HepG2 (cell line): ENCODE measurements at regions not wholly inside any gene's neighbourhood (a gene's known extent, or its start where the extent isn't known, plus 50 kb on each side); places are given as distances from the start of the nearest gene placed in this dataset.

Experiments
- ATAC-seq: fragments of 200-7000 bp; cut with Tn5 transposase; 3 replicates; pipeline ENCODE4 v1.9.1; 2020; ENCODE audit warnings: mild to moderate bottlenecking, moderate library complexity
- BruUV-seq: library from RNA; stranded (reverse); fragments of 400-500 nt; replicated peaks from 2 replicates; lab custom pipeline; 2021; lab: Mats Ljungman, UMichigan
- CTCF ChIA-PET: fragments of 300-600 bp; formaldehyde crosslinking; extraction: SDS; loops from one replicate; lab custom pipeline; 2021; ENCODE audit warnings: low total read pairs, inconsistent platforms, low intra/inter-chr PET ratio; lab: Yijun Ruan, JAX
- POLR2A ChIA-PET: fragments of 350-600 bp; sonication (Branson Sonifier 250); formaldehyde crosslinking; loops from one replicate; lab custom pipeline; 2020; ENCODE audit warnings: antibody characterized with exemption, inconsistent platforms; lab: Yijun Ruan, JAX
- DNase-seq: peaks from one replicate; pipeline ENCODE4 v3.0.0-alpha.2; 2015; ENCODE audit warnings: low spot score
- FAIRE-seq: peaks from 3 replicates; lab custom pipeline; 2011; peaks lifted over from hg19 to GRCh38; lab: Jason Lieb, UNC
- H2AFZ ChIP-seq: one replicate; pipeline ENCODE4 v1.6.1; 2011; ENCODE audit warnings: low read length, inconsistent platforms
- H3K27ac ChIP-seq: fragments of 300-600 bp; 3 replicates; pipeline ENCODE4 v1.8.0; 2011; ENCODE audit warnings: mixed run types, mild to moderate bottlenecking, mixed read lengths, low read length, inconsistent platforms; ENCODE audit not compliant: insufficient read depth; ENCODE audit errors: extremely low read length
- H3K27me3 ChIP-seq, 2 experiments: fragments of 200-600 bp in 1 of 2; 2 replicates in 1 of 2; 3 replicates in 1 of 2; pipeline versions ENCODE4 v1.6.0 to v1.8.0; 2011; ENCODE audit warnings: low read length in 2 of 2, mild to moderate bottlenecking in 2 of 2, moderate library complexity in 2 of 2, inconsistent platforms in 1 of 2; ENCODE audit not compliant: insufficient read depth in 2 of 2, control insufficient read depth in 1 of 2
- H3K36me3 ChIP-seq, 2 experiments: fragments of 200-600 bp in 1 of 2; replicated peaks in 1 of 2; 2 replicates in 1 of 2; 3 replicates in 1 of 2; pipeline versions ENCODE4 v1.5.1 to v1.8.0; 2011; ENCODE audit warnings: low read length in 2 of 2, inconsistent platforms in 1 of 2; ENCODE audit not compliant: insufficient read depth in 2 of 2, control insufficient read depth in 1 of 2
- H3K4me1 ChIP-seq: 2 replicates; pipeline ENCODE4 v1.5.1; 2012; ENCODE audit warnings: low read length, inconsistent platforms; ENCODE audit not compliant: insufficient read depth
- H3K4me2 ChIP-seq: 2 replicates; pipeline ENCODE4 v1.6.0; 2011; ENCODE audit warnings: low read depth, low read length, inconsistent platforms
- H3K4me3 ChIP-seq, 3 experiments: fragments of 200-600 bp in 1 of 3; sonication (generic), shearing (Covaris generic) in 1 of 3; replicated peaks in 1 of 3; 2 replicates each; pipeline ENCODE4 v1.5.1; 2011 to 2016; ENCODE audit warnings: low read length in 3 of 3, inconsistent platforms in 2 of 3, low read depth in 2 of 3, mild to moderate bottlenecking in 2 of 3, control low read depth in 1 of 3, mixed read lengths in 1 of 3; ENCODE audit not compliant: insufficient read depth in 1 of 3
- H3K79me2 ChIP-seq: one replicate; pipeline ENCODE4 v1.6.1; 2011; ENCODE audit warnings: low read length, inconsistent platforms; ENCODE audit not compliant: insufficient read depth
- H3K9ac ChIP-seq: 2 replicates; pipeline ENCODE4 v1.6.0; 2011; ENCODE audit warnings: mild to moderate bottlenecking, low read depth, low read length, inconsistent platforms; ENCODE audit not compliant: insufficient read depth
- H3K9me3 ChIP-seq: 2 replicates; pipeline ENCODE4 v1.5.1; 2012; ENCODE audit warnings: mild to moderate bottlenecking, low read length
- H4K20me1 ChIP-seq: 2 replicates; pipeline ENCODE4 v1.6.0; 2011; ENCODE audit warnings: inconsistent platforms, mild to moderate bottlenecking, low read length, moderate library complexity; ENCODE audit not compliant: insufficient read depth
- EHMT2 ChIP-seq: fragments of 200-600 bp; sonication (generic); IDR thresholded peaks from 2 replicates; pipeline ENCODE4 v1.7.0; 2017; ENCODE audit warnings: antibody characterized with exemption, low read depth, low read length, borderline replicate concordance
- MNT ChIP-seq: fragments of 450-650 bp; IDR thresholded peaks from 2 replicates; pipeline ENCODE4 v1.6.1; 2016
- ZBTB49 ChIP-seq: sonication (generic); formaldehyde crosslinking; IDR thresholded peaks from 2 replicates; pipeline ENCODE4 v1.4.0; 2020; ENCODE audit warnings: missing genetic modification reagents, borderline replicate concordance
- ZSCAN25 ChIP-seq: sonication (generic); formaldehyde crosslinking; IDR thresholded peaks from 2 replicates; pipeline ENCODE4 v1.8.0; 2022; ENCODE audit warnings: mild to moderate bottlenecking, missing genetic modification reagents
- WGBS: methylation state at CpG from one replicate; pipeline ENCODE4 v1.1.6; 2017; ENCODE audit warnings: low lambda C conversion rate; 5-methylcytosine and 5-hydroxymethylcytosine counted together
- in situ Hi-C: cut with HindIII; loops from 2 replicates; pipeline ENCODE4 v1.10.0; 2017; ENCODE audit warnings: low pct_unique_long_range_greater_than_20kb; ENCODE audit not compliant: extremely low pct_ligation_motif_present
- intact Hi-C: fragments of 100-400 bp; cut with micrococcal nuclease; formaldehyde crosslinking; loops from one replicate; pipeline ENCODE4 v1.10.0; 2022; ENCODE audit not compliant: unreplicated experiment
- TF ChIP-seq, protein P1 (sequence below): sonication (generic); formaldehyde crosslinking; IDR thresholded peaks from 2 replicates; pipeline ENCODE4 v1.4.0; 2020; ENCODE audit warnings: missing genetic modification reagents
- TF ChIP-seq, protein P2 (sequence below): sonication (generic); formaldehyde crosslinking; IDR thresholded peaks from 2 replicates; pipeline ENCODE4 v1.5.0; 2020; ENCODE audit warnings: missing genetic modification reagents

GRCh38 chr11:29017941-29018340, 909.8 kb downstream of the METTL15 start (continued):
- TF ChIP-seq ZBTB49 (CRISPR knock-in tag): no peak

DNA sequence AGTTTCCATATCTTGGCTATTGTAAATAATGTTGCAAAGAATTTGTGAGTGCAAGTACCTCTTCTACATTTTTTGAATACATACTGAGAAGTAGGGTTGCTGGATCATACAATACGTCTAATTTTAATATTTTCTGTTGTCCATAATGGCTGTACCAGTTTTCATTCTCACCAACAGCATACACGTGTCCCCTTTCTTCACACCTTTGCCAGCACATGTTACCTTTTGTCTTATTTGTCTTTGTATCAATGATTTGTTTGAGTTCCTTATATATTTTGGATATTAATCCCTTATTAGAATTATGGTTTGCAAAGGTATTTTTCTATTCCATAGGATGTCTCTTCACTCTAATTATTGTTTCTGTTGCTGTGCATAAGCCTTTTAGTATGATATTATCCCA, 904.3 kb downstream of the METTL15 start:
- ChIA-PET CTCF (no interaction called here), POLR2A (no interaction called here)
- H2AFZ ChIP-seq: no peak overlapping the region
- H3K4me3 ChIP-seq: no peak overlapping the region
- no peaks in the 10 kb centered on the region for H3K36me3 ChIP-seq
- ATAC-seq (no peak), DNase-seq (no peak), FAIRE-seq (no peak)
- no peaks in the 10 kb centered on the region for H3K27me3 ChIP-seq
- no peaks in the 10 kb centered on the region for H4K20me1 ChIP-seq
- H3K79me2 ChIP-seq: no peaks in the 10 kb centered on the region
- H3K4me2 ChIP-seq: no peak overlapping the region
- TF ChIP-seq, protein P1, sequence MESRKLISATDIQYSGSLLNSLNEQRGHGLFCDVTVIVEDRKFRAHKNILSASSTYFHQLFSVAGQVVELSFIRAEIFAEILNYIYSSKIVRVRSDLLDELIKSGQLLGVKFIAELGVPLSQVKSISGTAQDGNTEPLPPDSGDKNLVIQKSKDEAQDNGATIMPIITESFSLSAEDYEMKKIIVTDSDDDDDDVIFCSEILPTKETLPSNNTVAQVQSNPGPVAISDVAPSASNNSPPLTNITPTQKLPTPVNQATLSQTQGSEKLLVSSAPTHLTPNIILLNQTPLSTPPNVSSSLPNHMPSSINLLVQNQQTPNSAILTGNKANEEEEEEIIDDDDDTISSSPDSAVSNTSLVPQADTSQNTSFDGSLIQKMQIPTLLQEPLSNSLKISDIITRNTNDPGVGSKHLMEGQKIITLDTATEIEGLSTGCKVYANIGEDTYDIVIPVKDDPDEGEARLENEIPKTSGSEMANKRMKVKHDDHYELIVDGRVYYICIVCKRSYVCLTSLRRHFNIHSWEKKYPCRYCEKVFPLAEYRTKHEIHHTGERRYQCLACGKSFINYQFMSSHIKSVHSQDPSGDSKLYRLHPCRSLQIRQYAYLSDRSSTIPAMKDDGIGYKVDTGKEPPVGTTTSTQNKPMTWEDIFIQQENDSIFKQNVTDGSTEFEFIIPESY: no peak
- TF ChIP-seq, protein P2, sequence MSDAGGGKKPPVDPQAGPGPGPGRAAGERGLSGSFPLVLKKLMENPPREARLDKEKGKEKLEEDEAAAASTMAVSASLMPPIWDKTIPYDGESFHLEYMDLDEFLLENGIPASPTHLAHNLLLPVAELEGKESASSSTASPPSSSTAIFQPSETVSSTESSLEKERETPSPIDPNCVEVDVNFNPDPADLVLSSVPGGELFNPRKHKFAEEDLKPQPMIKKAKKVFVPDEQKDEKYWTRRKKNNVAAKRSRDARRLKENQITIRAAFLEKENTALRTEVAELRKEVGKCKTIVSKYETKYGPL: no peak
- TF ChIP-seq MNT (peak; percentile 97), EHMT2 (no peak), ZSCAN25 (no peak)
- no peaks in the 10 kb centered on the region for H3K4me1 ChIP-seq
- intact Hi-C loops (no loop called here), in situ Hi-C loops (no loop called here)
- WGBS: 3% methylated on average over 2 of the region's 2 CpGs
- no peak overlapping the region for H3K27ac ChIP-seq
- BruUV-seq: no TSS peak
- H3K9ac ChIP-seq: no peak overlapping the region
- no peaks in the 10 kb centered on the region for H3K9me3 ChIP-seq
